ENCODE measurements at regions not wholly inside any gene's neighbourhood (a gene's known extent, or its start where the extent isn't known, plus 50 kb on each side); places are given as distances from the start of the nearest gene placed in this dataset.

- DNase-seq = no peak
These were observed 55.2 kb upstream of the FRMD4A start for GRCh38 chr10:14385596-14386593.

GRCh38 chr10:14384915-14385314 lies 54.2 kb upstream of the FRMD4A start:
- DNase-seq = no peak

- no peak for DNase-seq
These were observed 53.5 kb upstream of the FRMD4A start for GRCh38 chr10:14384116-14384730.

GRCh38 chr10:14383266-14383665 lies 52.5 kb upstream of the FRMD4A start:
- DNase-seq = no peak

GRCh38 chr10:14382531-14382930 lies 51.8 kb upstream of the FRMD4A start:
- DNase-seq = no peak

- peak; percentile 39 for DNase-seq
These were observed 51.3 kb upstream of the FRMD4A start for GRCh38 chr10:14382022-14382421.

- no peak for DNase-seq
These were observed 50.8 kb upstream of the FRMD4A start for GRCh38 chr10:14381475-14381874.

- DNase-seq = no peak
These were observed 50.0 kb upstream of the FRMD4A start for GRCh38 chr10:14380746-14381145.
